ENCODE measurements at regions not wholly inside any gene's neighbourhood (a gene's known extent, or its start where the extent isn't known, plus 50 kb on each side); places are given as distances from the start of the nearest gene placed in this dataset.

DNA sequence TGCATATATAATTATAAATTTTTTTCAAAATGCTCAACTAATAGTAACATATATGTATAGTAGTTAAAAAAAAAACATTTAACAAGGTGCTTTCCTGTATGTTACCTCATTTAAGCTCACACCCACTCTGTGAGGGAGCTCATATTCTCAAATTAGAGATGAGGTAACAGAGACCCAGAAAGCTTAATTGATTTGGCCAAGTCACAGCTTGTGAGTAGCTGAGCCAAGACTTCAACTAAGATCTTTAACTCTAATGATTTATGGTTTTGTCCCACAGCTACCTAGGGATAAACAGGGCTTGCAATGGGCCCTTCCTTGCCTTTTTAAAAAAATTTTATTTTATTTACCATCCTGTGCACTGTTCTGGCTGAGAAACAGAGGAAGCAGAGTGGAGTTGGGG is 230.0 kb upstream of the GOLIM4 start:
- TF ChIP-seq, protein P1, sequence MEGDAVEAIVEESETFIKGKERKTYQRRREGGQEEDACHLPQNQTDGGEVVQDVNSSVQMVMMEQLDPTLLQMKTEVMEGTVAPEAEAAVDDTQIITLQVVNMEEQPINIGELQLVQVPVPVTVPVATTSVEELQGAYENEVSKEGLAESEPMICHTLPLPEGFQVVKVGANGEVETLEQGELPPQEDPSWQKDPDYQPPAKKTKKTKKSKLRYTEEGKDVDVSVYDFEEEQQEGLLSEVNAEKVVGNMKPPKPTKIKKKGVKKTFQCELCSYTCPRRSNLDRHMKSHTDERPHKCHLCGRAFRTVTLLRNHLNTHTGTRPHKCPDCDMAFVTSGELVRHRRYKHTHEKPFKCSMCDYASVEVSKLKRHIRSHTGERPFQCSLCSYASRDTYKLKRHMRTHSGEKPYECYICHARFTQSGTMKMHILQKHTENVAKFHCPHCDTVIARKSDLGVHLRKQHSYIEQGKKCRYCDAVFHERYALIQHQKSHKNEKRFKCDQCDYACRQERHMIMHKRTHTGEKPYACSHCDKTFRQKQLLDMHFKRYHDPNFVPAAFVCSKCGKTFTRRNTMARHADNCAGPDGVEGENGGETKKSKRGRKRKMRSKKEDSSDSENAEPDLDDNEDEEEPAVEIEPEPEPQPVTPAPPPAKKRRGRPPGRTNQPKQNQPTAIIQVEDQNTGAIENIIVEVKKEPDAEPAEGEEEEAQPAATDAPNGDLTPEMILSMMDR (conservative IDR thresholded peaks at IDR 0.05; ENCODE audit: low read depth in 2 of 2): no peak
- TF ChIP-seq, protein P2, sequence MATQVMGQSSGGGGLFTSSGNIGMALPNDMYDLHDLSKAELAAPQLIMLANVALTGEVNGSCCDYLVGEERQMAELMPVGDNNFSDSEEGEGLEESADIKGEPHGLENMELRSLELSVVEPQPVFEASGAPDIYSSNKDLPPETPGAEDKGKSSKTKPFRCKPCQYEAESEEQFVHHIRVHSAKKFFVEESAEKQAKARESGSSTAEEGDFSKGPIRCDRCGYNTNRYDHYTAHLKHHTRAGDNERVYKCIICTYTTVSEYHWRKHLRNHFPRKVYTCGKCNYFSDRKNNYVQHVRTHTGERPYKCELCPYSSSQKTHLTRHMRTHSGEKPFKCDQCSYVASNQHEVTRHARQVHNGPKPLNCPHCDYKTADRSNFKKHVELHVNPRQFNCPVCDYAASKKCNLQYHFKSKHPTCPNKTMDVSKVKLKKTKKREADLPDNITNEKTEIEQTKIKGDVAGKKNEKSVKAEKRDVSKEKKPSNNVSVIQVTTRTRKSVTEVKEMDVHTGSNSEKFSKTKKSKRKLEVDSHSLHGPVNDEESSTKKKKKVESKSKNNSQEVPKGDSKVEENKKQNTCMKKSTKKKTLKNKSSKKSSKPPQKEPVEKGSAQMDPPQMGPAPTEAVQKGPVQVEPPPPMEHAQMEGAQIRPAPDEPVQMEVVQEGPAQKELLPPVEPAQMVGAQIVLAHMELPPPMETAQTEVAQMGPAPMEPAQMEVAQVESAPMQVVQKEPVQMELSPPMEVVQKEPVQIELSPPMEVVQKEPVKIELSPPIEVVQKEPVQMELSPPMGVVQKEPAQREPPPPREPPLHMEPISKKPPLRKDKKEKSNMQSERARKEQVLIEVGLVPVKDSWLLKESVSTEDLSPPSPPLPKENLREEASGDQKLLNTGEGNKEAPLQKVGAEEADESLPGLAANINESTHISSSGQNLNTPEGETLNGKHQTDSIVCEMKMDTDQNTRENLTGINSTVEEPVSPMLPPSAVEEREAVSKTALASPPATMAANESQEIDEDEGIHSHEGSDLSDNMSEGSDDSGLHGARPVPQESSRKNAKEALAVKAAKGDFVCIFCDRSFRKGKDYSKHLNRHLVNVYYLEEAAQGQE (IDR thresholded peaks at IDR 0.05; ENCODE audit: unreplicated experiment): no peak
- TF ChIP-seq EZH2 (IDR thresholded peaks at IDR 0.05; ENCODE audit: low read depth, unreplicated experiment): no peak
- no peak for TF ChIP-seq ZNF114 (CRISPR knock-in tag; IDR thresholded peaks at IDR 0.05)
- TF ChIP-seq POLR2AphosphoS5 (IDR thresholded peaks at IDR 0.05; ENCODE audit: low read depth): no peak
- no peak for TF ChIP-seq JUNB (IDR thresholded peaks at IDR 0.05; ENCODE audit: unreplicated experiment)
- no peak for TF ChIP-seq EZH2phosphoT487 (IDR thresholded peaks at IDR 0.05; ENCODE audit: unreplicated experiment)

All from GM23338 (cell line).